ENCODE measurements at regions not wholly inside any gene's neighbourhood (a gene's known extent, or its start where the extent isn't known, plus 50 kb on each side); places are given as distances from the start of the nearest gene placed in this dataset.

DNA sequence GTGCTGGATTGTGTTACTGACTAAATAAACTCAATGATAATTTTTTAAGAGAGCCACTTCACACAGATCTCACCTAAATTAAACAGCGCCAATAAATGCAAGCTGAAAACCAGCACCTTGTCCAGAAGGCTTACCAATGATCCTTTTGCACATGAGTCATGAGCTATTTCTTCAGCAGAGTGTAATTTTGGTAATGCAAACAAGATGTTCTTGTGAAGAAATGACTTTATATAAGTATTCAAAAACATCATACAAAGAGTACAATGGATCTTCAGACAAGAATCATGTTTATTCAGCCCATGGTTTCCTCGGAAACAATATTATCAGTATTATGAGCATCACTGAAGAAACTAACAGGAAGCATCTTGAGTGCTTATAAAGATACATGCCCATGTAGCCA is 263.8 kb upstream of the UBE2E2 start:
- TF ChIP-seq EZH2 (conservative IDR thresholded peaks at IDR 0.05; ENCODE audit: low read depth, low read length): no peak
- TF ChIP-seq JUN (CRISPR knock-in tag; IDR thresholded peaks at IDR 0.05): no peak
- TF ChIP-seq, protein P1, sequence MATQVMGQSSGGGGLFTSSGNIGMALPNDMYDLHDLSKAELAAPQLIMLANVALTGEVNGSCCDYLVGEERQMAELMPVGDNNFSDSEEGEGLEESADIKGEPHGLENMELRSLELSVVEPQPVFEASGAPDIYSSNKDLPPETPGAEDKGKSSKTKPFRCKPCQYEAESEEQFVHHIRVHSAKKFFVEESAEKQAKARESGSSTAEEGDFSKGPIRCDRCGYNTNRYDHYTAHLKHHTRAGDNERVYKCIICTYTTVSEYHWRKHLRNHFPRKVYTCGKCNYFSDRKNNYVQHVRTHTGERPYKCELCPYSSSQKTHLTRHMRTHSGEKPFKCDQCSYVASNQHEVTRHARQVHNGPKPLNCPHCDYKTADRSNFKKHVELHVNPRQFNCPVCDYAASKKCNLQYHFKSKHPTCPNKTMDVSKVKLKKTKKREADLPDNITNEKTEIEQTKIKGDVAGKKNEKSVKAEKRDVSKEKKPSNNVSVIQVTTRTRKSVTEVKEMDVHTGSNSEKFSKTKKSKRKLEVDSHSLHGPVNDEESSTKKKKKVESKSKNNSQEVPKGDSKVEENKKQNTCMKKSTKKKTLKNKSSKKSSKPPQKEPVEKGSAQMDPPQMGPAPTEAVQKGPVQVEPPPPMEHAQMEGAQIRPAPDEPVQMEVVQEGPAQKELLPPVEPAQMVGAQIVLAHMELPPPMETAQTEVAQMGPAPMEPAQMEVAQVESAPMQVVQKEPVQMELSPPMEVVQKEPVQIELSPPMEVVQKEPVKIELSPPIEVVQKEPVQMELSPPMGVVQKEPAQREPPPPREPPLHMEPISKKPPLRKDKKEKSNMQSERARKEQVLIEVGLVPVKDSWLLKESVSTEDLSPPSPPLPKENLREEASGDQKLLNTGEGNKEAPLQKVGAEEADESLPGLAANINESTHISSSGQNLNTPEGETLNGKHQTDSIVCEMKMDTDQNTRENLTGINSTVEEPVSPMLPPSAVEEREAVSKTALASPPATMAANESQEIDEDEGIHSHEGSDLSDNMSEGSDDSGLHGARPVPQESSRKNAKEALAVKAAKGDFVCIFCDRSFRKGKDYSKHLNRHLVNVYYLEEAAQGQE (IDR thresholded peaks at IDR 0.05; ENCODE audit: borderline replicate concordance in 1 of 2, low read depth in 1 of 2, low read length in 2 of 2): no peak
- no peak for TF ChIP-seq ZNF766 (CRISPR knock-in tag; IDR thresholded peaks at IDR 0.05; ENCODE audit: borderline replicate concordance)
- TF ChIP-seq, protein P2, sequence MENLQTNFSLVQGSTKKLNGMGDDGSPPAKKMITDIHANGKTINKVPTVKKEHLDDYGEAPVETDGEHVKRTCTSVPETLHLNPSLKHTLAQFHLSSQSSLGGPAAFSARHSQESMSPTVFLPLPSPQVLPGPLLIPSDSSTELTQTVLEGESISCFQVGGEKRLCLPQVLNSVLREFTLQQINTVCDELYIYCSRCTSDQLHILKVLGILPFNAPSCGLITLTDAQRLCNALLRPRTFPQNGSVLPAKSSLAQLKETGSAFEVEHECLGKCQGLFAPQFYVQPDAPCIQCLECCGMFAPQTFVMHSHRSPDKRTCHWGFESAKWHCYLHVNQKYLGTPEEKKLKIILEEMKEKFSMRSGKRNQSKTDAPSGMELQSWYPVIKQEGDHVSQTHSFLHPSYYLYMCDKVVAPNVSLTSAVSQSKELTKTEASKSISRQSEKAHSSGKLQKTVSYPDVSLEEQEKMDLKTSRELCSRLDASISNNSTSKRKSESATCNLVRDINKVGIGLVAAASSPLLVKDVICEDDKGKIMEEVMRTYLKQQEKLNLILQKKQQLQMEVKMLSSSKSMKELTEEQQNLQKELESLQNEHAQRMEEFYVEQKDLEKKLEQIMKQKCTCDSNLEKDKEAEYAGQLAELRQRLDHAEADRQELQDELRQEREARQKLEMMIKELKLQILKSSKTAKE (CRISPR knock-in tag; IDR thresholded peaks at IDR 0.05; ENCODE audit: borderline replicate concordance): no peak
- TF ChIP-seq, protein P3, sequence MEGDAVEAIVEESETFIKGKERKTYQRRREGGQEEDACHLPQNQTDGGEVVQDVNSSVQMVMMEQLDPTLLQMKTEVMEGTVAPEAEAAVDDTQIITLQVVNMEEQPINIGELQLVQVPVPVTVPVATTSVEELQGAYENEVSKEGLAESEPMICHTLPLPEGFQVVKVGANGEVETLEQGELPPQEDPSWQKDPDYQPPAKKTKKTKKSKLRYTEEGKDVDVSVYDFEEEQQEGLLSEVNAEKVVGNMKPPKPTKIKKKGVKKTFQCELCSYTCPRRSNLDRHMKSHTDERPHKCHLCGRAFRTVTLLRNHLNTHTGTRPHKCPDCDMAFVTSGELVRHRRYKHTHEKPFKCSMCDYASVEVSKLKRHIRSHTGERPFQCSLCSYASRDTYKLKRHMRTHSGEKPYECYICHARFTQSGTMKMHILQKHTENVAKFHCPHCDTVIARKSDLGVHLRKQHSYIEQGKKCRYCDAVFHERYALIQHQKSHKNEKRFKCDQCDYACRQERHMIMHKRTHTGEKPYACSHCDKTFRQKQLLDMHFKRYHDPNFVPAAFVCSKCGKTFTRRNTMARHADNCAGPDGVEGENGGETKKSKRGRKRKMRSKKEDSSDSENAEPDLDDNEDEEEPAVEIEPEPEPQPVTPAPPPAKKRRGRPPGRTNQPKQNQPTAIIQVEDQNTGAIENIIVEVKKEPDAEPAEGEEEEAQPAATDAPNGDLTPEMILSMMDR (CRISPR knock-in tag; IDR thresholded peaks at IDR 0.05): no peak
- TF ChIP-seq POLR2A (IDR thresholded peaks at IDR 0.05; ENCODE audit: insufficient read depth in 1 of 2, low read depth in 2 of 2, low read length in 2 of 2): no peak
- TF ChIP-seq SSRP1 (CRISPR knock-in tag; IDR thresholded peaks at IDR 0.05): no peak
- no peak for TF ChIP-seq ZIK1 (CRISPR knock-in tag; IDR thresholded peaks at IDR 0.05; ENCODE audit: borderline replicate concordance, low read depth)
- TF ChIP-seq EP300 (IDR thresholded peaks at IDR 0.05; ENCODE audit: low read depth in 2 of 2, low read length in 2 of 2): no peak
- TF ChIP-seq EP300 (CRISPR knock-in tag; IDR thresholded peaks at IDR 0.05; ENCODE audit: borderline replicate concordance): no peak
- TF ChIP-seq AGO2 (optimal IDR thresholded peaks at IDR 0.05; ENCODE audit: low read depth, low read length): no peak

All from HepG2 (cell line).